WTC11 (cell line): ENCODE measurements at regions not wholly inside any gene's neighbourhood (a gene's known extent, or its start where the extent isn't known, plus 50 kb on each side); places are given as distances from the start of the nearest gene placed in this dataset.

Source experiments
- ATAC-seq: fragments of 200-7000 bp; cut with Tn5 transposase; 2 replicates; pipeline ENCODE4 v1.10.0; 2021; ENCODE audit warnings: mild to moderate bottlenecking, moderate library complexity
- CTCF ChIA-PET: fragments of 300-600 bp; sonication (Branson Sonifier 250); formaldehyde crosslinking; loops from one replicate; lab custom pipeline; 2021; ENCODE audit warnings: antibody characterized with exemption; lab: Charles Lee
- POLR2A ChIA-PET: fragments of 350-600 bp; sonication (Branson Sonifier 250); formaldehyde crosslinking; loops from one replicate; lab custom pipeline; 2021; ENCODE audit warnings: antibody characterized with exemption; lab: Charles Lee
- DNase-seq: peaks from one replicate; pipeline ENCODE4 v3.0.0; 2021; ENCODE audit warnings: low spot score
- H3K27ac Mint-ChIP-seq: 2 replicates; pipeline ENCODE4 v1.8.0; 2021; ENCODE audit warnings: mixed read lengths
- H3K27me3 Mint-ChIP-seq: 2 replicates; pipeline ENCODE4 v1.8.0; 2021; ENCODE audit warnings: low read depth, mild to moderate bottlenecking, moderate library complexity, mixed read lengths
- H3K36me3 Mint-ChIP-seq: 2 replicates; pipeline ENCODE4 v1.8.0; 2021; ENCODE audit warnings: mixed read lengths
- H3K4me1 Mint-ChIP-seq: 2 replicates; pipeline ENCODE4 v1.8.0; 2022; ENCODE audit warnings: mixed read lengths
- H3K4me3 Mint-ChIP-seq: 2 replicates; pipeline ENCODE4 v1.8.0; 2021; ENCODE audit warnings: mild to moderate bottlenecking, moderate library complexity, mixed read lengths
- H3K9me3 Mint-ChIP-seq: 2 replicates; pipeline ENCODE4 v1.8.0; 2021; ENCODE audit warnings: mixed read lengths
- AFF4 ChIP-seq: sonication (generic); formaldehyde crosslinking; IDR thresholded peaks from 2 replicates; pipeline ENCODE4 v1.8.1; 2023; ENCODE audit warnings: mild to moderate bottlenecking, missing genetic modification reagents, borderline replicate concordance
- AR ChIP-seq: fragments of 250-450 bp; sonication (Bioruptor Pico); IDR thresholded peaks from 2 replicates; pipeline ENCODE4 v1.9.0; 2021; ENCODE audit warnings: mild to moderate bottlenecking
- ATF2 ChIP-seq: sonication (generic); formaldehyde crosslinking; IDR thresholded peaks from 2 replicates; pipeline ENCODE4 v1.8.1; 2022; ENCODE audit warnings: low read depth, missing genetic modification reagents, borderline replicate concordance
- CREB1 ChIP-seq: sonication (generic); formaldehyde crosslinking; IDR thresholded peaks from 2 replicates; pipeline ENCODE4 v1.8.0; 2023; ENCODE audit warnings: mild to moderate bottlenecking, missing genetic modification reagents
- ESRRA ChIP-seq: sonication (generic); formaldehyde crosslinking; IDR thresholded peaks from 2 replicates; pipeline ENCODE4 v1.8.1; 2022; ENCODE audit warnings: mild to moderate bottlenecking, missing genetic modification reagents, borderline replicate concordance
- FOXJ3 ChIP-seq: sonication (generic); formaldehyde crosslinking; IDR thresholded peaks from 2 replicates; pipeline ENCODE4 v1.9.0; 2021; ENCODE audit warnings: missing genetic modification reagents, mild to moderate bottlenecking, borderline replicate concordance
- GABPB1 ChIP-seq: sonication (generic); formaldehyde crosslinking; IDR thresholded peaks from 2 replicates; pipeline ENCODE4 v1.8.1; 2023; ENCODE audit warnings: mild to moderate bottlenecking, missing genetic modification reagents
- GRHL2 ChIP-seq: fragments of 250-450 bp; sonication (Bioruptor Pico); IDR thresholded peaks from 2 replicates; pipeline ENCODE4 v1.8.0; 2022; ENCODE audit warnings: mild to moderate bottlenecking, moderate library complexity; ENCODE audit not compliant: insufficient replicate concordance, severe bottlenecking
- HMGA2 ChIP-seq: fragments of 250-450 bp; sonication (Bioruptor Pico); IDR thresholded peaks from 2 replicates; pipeline ENCODE4 v1.4.0; 2021; ENCODE audit warnings: mild to moderate bottlenecking, moderate library complexity
- IRF1 ChIP-seq: sonication (generic); formaldehyde crosslinking; IDR thresholded peaks from 2 replicates; pipeline ENCODE4 v1.8.0; 2023; ENCODE audit warnings: missing genetic modification reagents
- MLX ChIP-seq: sonication (generic); formaldehyde crosslinking; IDR thresholded peaks from 2 replicates; pipeline ENCODE4 v1.8.1; 2023; ENCODE audit warnings: mild to moderate bottlenecking, missing genetic modification reagents, moderate library complexity
- NR2C2 ChIP-seq: sonication (generic); formaldehyde crosslinking; IDR thresholded peaks from 2 replicates; pipeline ENCODE4 v1.8.0; 2022; ENCODE audit warnings: mild to moderate bottlenecking, missing genetic modification reagents
- NR3C1 ChIP-seq: sonication (generic); formaldehyde crosslinking; conservative IDR thresholded peaks from 2 replicates; pipeline ENCODE4 v1.8.1; 2023; ENCODE audit warnings: low read depth, mild to moderate bottlenecking, missing genetic modification reagents
- PRRX2 ChIP-seq: fragments of 250-450 bp; sonication (Bioruptor Pico); IDR thresholded peaks from 2 replicates; pipeline ENCODE4 v1.8.0; 2021; ENCODE audit warnings: mild to moderate bottlenecking
- STAT6 ChIP-seq: sonication (generic); formaldehyde crosslinking; conservative IDR thresholded peaks from 2 replicates; pipeline ENCODE4 v1.8.1; 2023; ENCODE audit warnings: mild to moderate bottlenecking, low read depth, missing genetic modification reagents, moderate library complexity
- TCF7 ChIP-seq: sonication (generic); formaldehyde crosslinking; IDR thresholded peaks from 2 replicates; pipeline ENCODE4 v1.8.0; 2022; ENCODE audit warnings: mild to moderate bottlenecking, low read depth, missing genetic modification reagents, moderate library complexity
- USF1 ChIP-seq: sonication (generic); formaldehyde crosslinking; IDR thresholded peaks from 2 replicates; pipeline ENCODE4 v1.8.0; 2022; ENCODE audit warnings: mild to moderate bottlenecking, missing genetic modification reagents
- USF2 ChIP-seq: sonication (generic); formaldehyde crosslinking; IDR thresholded peaks from 2 replicates; pipeline ENCODE4 v1.8.1; 2023; ENCODE audit warnings: mild to moderate bottlenecking, missing genetic modification reagents, moderate library complexity
- ZBTB43 ChIP-seq: sonication (generic); formaldehyde crosslinking; IDR thresholded peaks from 2 replicates; pipeline ENCODE4 v1.8.1; 2023; ENCODE audit warnings: mild to moderate bottlenecking, missing genetic modification reagents
- ZNF138 ChIP-seq: sonication (generic); formaldehyde crosslinking; conservative IDR thresholded peaks from 2 replicates; pipeline ENCODE4 v1.8.1; 2022; ENCODE audit warnings: mild to moderate bottlenecking, moderate library complexity, missing genetic modification reagents
- ZNF416 ChIP-seq: fragments of 250-450 bp; sonication (Bioruptor Pico); IDR thresholded peaks from 2 replicates; pipeline ENCODE4 v1.9.0; 2021; ENCODE audit warnings: mild to moderate bottlenecking, inconsistent platforms

- no peak for TF ChIP-seq AR
- TF ChIP-seq NR3C1: no peak
- TF ChIP-seq IRF1 (CRISPR knock-in tag): no peak
- TF ChIP-seq GRHL2: no peak
- no peak for TF ChIP-seq ZNF138
- TF ChIP-seq FOXJ3 (CRISPR knock-in tag): no peak
- no peak for TF ChIP-seq CREB1
- TF ChIP-seq GABPB1: no peak
These were observed 82.0 kb downstream of the DPPA2 start (continued) for GRCh38 chr3:109234300-109234699.

- H3K36me3 Mint-ChIP-seq: no peaks in the 10 kb centered on the region
- no peak for DNase-seq
- H3K9me3 Mint-ChIP-seq: peaks cover 26% of the 10 kb centered on the region
- no peak overlapping the region for H3K4me3 Mint-ChIP-seq
- peaks cover 12% of the 10 kb centered on the region for H3K4me1 Mint-ChIP-seq
- ATAC-seq: peak; percentile 78
- 0 out of 2 replicates have a peak overlapping the region, but pooled peaks have one; percentile 37 for H3K27ac Mint-ChIP-seq
- POLR2A ChIA-PET: no interaction called here
- no peaks in the 10 kb centered on the region for H3K27me3 Mint-ChIP-seq
- CTCF ChIA-PET: no interaction called here
- TF ChIP-seq TCF7 (CRISPR knock-in tag) (no peak), GABPB1 (no peak), PRRX2 (no peak), ESRRA (no peak), MLX (CRISPR knock-in tag) (no peak), HMGA2 (CRISPR knock-in tag) (no peak), ZNF416 (CRISPR knock-in tag) (no peak), USF1 (CRISPR knock-in tag) (no peak), STAT6 (CRISPR knock-in tag) (no peak), ZBTB43 (CRISPR knock-in tag) (no peak), USF2 (CRISPR knock-in tag) (no peak), AFF4 (CRISPR knock-in tag) (no peak), ATF2 (CRISPR knock-in tag) (no peak), NR2C2 (CRISPR knock-in tag) (no peak)
These were observed 74.7 kb downstream of the DPPA2 start for GRCh38 chr3:109241459-109242186.
